ENCODE measurements at regions not wholly inside any gene's neighbourhood (a gene's known extent, or its start where the extent isn't known, plus 50 kb on each side); places are given as distances from the start of the nearest gene placed in this dataset.
A peak's percentile ranks its signal among the peaks of the same experiment; 100 is the strongest.

DNA sequence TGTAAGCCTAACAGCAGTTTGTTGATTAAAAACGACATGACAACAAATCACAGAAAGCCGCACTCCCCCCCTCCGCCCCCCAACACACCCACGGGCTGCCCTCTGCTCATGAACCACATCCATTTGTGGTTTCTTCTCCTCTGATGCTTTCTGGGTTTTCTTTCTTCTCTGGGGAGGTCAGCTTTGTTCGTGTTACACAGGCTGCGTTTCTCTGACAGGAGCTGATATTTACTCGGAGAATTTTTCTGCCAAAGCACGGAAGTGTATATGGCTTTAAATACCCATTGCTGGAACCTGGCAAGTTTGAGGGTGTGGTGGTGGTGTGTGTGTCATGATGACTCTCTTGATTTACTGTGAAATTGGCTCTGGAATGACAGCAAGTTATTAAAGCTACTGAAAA, 883.7 kb upstream of the TMEM132C start:
- DNase-seq (ENCODE audit: low read depth in 3 of 3, low spot score in 2 of 3): no peak

DNA sequence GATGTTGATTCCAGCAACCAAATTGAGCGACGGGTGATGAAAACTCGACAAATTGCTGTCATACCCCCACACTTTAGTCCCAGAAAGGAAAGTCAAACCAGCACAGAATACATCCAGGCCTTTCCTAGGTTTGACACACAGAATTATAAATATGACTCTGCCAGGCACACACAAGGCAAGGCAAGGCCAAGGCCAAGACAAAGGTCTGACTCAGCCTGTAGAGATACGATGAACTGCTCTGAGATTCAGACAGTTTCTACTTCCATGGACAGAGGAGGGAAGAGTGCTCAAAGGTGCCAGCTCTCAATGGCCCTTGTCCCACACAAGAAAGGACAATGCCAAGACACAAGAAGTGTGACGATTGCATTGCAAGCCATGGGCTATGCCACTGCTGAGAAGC, 880.2 kb upstream of the TMEM132C start:
- DNase-seq (ENCODE audit: low read depth in 3 of 3, low spot score in 2 of 3): no peak

DNA sequence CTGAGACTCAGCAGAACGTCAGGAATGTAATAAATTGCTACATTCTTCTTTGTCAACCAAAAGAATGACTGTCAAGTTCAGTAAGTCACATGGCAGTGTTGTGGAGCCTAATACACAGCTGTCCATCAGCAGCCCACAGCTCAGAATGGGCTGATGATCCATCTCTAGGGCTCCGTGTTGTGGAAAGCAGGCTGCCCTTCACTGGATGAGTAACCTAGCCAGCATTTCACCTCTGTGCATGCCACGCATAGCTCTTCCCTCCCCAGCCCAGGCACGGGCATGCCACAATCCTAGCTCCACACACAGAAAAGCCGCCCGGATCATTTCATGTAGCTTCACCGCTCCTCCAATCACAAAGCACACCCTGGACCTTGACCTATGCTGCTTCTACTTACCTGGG, 878.0 kb upstream of the TMEM132C start:
- DNase-seq (ENCODE audit: low read depth in 3 of 3, low spot score in 2 of 3): no peak

DNA sequence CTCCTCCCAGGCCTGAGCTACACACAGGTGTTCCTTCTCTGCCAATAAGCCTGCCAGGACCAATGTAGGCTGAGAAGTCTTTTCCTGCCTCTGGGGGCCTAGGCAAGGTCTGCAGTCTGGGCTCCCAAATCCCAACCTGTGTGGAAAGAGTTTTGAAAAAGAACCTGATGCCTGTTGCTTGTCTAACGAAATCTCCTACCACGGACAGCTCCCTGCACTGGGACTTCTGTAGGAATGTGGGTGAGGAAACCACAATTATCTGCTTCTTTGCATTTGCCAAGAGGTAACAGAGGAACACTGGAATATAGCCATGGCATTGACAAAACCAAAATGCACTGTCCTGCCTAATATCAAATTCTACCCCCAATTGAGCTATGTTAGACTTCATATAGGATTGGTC, 877.0 kb upstream of the TMEM132C start:
- DNase-seq (ENCODE audit: low read depth in 3 of 3, low spot score in 2 of 3): peak; percentile 33 to 47 (median 44)

DNA sequence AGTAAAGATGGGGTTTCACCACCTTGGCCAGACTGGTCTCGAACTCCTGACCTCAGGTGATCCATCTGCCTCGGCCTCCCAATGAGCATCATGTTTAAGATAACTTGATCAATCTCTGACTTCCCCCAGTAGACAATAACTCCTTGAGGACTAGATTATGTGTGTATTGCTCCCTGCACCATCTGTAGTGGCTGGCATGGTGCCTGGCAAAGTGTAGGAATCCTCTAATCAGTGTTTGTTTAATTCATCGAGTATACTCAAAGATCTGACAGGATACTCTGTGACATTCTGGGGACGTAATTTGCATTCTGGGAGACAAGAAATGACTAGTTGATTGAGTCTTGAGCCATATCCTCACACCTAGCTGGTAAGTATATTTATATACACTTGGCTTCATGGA, 873.5 kb upstream of the TMEM132C start:
- DNase-seq (ENCODE audit: low read depth in 3 of 3, low spot score in 2 of 3): no peak

DNA sequence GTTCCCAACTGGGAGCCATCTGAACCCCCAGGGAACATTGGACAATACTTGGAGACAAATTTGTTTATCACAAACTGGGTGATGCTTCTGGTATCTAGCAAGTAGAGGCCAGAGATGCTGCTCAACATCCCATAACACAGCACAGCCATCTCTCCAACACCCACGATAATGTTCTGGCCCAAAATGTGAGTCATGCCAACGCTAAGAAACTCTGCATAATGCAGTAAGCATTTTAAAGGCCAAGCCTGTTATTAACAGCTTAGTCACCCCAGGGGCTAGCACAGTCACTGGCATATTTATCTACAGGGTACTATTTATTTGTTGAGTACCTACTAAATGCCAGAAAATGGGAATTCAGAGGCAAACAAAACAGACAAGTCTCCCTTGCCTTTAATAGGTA, 873.1 kb upstream of the TMEM132C start:
- DNase-seq (ENCODE audit: low read depth in 3 of 3, low spot score in 2 of 3): no peak

DNA sequence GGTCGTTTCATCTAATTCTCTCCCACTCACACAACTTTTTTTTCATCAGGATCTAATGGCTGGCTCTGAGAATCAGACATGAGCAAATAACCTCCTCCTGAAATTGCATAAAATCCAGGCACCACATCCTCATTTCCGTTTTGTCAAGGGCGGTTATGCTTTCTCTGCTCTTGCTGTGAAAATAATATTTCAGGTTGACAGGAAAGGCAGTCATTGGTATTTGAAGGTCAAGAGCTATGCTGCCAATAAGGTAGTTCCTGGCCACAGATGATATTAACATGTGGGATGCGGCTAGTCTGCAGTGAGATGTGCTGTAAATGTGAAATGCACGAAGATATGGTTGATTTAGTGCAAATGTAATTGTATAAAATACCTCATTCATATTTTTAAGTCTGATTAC, 870.2 kb upstream of the TMEM132C start:
- no peak for DNase-seq (ENCODE audit: low read depth in 3 of 3, low spot score in 2 of 3)

DNA sequence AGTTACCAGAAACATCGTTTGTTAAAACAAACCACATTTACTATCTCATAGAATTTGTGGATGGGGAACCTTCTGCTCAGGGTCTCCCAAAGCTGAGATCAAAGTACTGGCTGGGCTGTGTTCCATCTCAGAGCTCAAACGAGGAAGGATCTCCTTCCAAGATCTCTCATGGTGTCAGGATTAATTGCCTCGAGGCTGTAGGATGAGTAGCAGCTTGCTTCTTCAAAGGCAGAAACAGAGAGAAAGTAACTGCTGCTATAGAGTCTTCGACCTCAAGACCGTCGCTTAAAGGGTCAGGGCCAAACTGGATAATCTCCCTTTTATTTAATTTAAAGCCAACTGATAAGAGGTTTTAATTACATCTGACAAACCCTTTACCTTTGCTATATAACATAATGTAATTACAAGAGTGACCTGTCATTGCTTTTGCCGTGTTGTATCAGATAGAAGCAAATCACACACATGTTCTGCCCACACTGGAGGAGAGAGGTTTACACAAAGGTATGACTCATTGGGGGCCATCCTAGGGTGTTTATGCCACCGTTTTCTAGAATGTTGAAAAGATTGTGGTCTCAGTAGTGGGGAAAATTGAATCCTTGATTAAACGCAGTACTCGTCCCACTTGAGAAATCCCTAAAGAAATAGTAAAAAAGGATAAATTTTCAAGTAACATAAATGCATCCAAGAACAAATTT, 868.8 kb upstream of the TMEM132C start:
- DNase-seq (ENCODE audit: low read depth in 3 of 3, low spot score in 2 of 3): no peak

DNA sequence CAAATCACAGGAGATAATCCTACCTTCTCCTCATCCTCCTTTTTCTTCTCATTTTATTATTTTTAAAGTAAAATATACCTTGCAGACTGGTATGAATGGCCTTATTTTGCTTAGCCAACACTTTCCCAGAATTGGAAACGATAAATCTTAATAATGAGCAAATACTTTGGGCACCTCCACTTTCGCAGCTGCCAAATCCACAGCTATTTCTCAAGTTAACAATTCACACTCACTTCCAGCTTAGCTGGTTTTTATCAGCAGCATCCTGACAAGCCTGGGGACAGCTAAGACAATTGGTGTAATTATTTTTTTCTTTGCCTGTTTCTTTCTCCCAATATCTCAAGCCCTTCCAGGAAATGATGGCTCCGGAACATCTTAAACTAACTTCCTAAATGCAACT, 867.5 kb upstream of the TMEM132C start:
- no peak for DNase-seq (ENCODE audit: low read depth in 3 of 3, low spot score in 2 of 3)

DNA sequence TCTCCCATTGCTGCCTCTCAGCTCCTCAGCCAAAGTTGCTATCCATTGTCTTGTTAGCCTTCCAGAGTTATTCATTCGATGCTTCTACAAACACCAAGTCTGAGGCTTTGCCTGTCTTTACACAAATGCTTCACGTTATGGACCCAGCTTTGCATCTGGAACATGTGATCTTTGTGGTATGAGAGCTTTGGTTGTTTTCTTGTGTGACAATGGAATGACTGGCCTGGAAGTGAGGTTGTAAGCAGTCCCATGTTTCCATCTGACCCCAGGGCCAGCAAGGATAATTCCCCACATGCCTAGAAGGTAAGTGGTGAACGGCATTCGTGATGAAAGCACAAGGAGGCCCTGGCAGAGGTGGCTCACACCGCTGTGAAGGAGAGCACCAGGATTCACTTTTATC, 866.7 kb upstream of the TMEM132C start:
- no peak for DNase-seq (ENCODE audit: low read depth in 3 of 3, low spot score in 2 of 3)

DNA sequence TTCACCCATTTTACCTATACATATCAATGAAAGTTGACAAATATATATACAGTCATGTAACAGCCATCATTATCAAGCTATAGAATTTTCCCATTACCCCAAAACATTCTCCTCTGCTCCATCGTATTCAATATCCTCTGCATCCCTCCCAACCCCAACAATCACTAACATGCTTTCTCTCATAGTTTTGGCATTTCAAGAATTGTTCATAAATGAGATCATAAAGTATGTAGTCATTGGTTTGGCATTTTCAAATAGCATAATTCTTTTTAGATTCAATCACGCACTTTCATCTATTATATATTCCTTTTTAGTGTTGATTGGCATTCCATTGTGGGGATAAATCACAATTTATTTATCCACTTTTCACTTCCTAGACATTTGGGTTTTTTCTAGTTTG, 866.0 kb upstream of the TMEM132C start:
- DNase-seq (ENCODE audit: low read depth in 3 of 3, low spot score in 2 of 3): no peak

DNA sequence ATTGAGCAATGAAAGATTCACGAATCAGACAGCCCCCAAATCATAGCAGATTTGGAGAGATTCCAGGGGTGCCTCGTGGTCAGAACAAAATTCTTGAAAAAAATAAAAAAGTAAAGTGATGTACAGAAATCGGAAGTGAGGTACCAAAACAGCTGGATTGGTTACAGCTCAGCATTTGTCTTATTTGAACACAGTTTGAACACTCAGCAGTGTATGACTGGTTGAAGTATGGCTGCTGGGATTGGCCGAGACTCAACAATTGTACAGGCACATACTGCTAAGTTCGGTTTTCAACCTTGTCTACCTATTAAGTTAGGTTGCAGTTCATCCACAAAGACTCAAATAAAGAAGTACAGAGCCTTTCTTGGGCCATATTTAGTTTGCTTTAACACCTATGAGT, 865.4 kb upstream of the TMEM132C start:
- DNase-seq (ENCODE audit: low read depth in 3 of 3, low spot score in 2 of 3): no peak

DNA sequence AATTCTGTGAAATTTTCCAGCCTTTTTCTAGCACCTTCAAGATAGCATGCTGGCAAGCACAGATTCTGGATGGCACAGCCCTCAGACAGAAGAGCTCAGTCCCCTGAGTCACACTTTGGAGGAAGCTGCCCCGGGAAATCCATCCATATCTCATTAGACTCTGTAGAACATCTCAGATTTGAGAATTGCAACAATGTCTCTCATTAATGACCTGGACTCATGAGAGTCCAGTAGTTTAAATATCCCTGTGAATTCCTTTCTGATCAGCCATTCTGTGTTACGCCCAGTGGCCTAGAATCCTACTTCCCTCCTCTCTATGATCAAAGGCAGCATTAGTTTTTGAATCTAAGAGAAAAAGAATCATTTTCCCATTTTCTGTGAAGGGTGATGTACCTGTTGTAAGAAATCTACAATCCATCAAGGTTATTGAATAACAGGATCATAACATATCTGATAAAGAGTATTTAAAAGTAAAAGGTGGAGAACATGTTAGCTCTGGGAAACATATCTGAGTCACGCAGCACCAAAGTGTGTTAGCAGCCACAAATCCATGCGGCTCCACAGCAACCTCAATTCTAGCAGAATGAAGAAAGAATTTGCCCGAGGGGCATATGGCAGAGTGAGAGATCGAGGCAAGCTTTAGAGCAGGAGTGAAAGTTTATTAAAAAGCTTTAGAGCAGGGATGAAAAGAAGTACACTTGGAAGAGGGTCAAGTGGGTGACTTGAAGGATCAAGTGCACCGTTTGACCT, 855.6 kb upstream of the TMEM132C start:
- no peak for DNase-seq (ENCODE audit: low read depth in 3 of 3, low spot score in 2 of 3)

DNA sequence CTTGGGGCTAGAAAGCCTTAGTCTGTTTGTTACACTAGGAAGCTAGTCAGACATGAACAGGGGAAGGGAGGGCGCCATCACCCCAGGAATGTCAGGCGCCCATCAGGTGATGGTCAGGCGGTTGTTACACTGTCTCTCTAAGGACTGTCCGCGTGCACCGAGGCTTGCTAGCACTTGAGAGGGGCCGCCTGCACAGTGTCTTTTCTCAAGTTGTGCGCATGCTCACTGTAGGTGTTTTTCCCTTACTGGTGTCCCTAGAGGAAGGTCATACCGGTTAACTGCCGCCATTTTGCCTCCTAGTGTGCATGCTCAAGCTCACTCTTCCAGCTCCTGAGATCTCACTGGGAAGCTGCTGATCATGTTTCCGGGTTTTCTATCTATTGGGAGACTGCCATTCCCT, 855.0 kb upstream of the TMEM132C start:
- no peak for DNase-seq (ENCODE audit: low read depth in 3 of 3, low spot score in 2 of 3)

DNA sequence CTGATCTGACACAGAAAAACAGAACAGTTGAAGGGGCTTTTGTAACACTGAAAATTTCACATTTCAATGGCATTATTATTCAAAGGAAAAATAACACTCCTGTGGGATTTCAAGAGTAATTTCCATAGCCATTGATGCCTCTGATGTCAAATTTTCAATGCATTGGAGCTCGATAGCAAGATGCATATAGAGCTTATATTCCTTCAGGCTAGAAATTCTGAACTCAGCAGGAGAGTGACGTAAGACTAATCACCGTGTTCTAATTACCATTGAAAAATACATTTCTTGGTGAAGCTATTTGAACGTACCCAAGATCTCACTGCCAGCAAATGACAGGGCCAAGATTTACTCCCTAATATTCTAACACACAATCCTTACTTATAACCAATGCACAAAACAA, 854.1 kb upstream of the TMEM132C start:
- DNase-seq (ENCODE audit: low read depth in 3 of 3, low spot score in 2 of 3): no peak

DNA sequence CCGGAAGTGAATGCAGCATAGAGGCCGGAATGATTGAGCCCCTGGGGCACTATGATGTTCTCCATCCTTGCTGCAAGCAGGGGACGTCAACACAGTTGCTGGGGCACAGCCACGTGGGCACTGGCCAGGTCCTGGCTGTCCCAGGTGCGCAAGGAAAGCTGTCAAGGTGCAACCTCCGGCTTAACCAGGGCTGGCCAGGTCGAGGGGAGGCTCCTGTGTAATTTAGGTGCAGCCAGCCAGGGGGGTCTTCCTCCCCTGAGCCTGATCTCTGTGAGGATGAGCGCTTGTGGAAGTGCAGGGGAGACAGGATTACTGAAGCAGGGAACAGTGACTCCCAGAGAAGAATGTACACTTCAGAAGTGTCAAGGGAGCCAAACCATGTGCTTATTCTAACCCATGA, 852.8 kb upstream of the TMEM132C start:
- DNase-seq (ENCODE audit: low read depth in 3 of 3, low spot score in 2 of 3): no peak

DNA sequence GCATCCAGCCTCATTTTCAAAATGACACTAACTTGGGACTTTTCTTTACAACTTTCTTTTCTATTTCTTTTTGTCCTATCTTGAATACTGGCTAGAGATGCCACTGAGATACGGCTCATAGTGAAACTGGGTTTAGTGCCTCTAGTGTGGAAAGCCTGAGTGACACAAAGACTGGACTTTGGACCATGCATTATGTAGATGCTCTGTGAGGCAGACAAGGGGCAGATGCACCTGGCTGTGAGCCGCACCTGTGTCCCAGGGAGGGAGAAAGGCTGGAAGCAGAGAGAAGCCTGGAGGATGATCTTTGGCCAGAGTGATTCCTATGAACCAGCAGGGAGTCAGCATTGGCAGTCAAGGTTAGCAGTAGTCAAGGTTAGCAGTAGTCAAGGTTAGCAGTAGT, 852.3 kb upstream of the TMEM132C start:
- no peak for DNase-seq (ENCODE audit: low read depth in 3 of 3, low spot score in 2 of 3)

DNA sequence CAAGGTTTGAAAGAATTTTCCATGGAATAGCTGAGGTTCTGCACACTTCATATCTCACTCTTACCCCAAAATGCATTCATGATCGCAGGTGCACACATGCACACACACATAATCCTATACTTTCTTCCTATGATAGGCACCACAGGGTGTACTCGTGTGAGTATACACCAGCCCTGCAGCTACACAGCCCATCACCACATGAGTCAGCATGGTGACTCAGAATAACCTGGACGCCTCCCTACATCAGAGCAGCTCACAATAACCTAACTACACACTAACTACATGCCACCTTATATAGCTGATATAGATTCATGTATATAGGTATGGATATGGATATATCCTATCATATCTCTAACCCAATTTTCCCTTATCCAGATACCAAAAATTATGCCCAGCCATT, 850.2 kb upstream of the TMEM132C start:
- no peak for DNase-seq (ENCODE audit: low read depth in 3 of 3, low spot score in 2 of 3)

DNA sequence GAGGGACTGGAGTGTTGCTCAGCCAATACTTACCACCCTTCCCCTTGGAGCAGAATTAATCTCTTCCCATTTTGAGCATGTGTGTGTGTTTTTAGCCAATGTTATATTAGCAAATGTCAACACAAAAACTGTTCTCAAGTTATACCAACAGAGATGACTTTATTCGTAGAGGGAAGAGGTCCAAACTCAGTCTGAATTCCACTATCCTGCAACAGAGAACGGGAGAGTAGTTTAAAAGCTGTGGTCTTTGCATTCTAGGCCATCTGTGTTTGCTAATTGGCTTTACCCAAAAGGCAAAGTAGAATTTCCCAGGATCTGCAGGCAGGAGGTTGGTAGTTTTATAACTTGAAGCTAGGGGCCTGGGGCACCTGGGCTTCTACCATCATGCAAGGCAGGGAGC, 847.9 kb upstream of the TMEM132C start:
- no peak for DNase-seq (ENCODE audit: low read depth in 3 of 3, low spot score in 2 of 3)

DNA sequence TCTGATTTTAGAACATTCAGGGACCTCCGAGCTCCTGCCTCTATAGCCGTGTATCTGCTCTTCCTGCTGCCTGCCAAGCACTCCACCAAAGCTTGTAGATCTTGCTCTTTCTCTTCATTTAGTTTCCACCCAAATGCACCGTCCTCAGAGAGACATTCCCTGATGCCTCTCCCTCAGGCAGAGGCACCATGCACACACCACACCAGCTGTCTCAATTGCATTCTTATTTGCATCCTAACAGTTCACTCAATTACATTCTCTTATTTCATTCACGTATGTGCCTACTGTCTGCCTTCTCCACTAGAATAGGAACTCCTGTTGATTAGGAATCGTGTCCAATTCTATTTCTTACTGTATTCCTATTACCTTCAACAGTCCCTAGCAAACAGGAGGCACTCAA, 845.4 kb upstream of the TMEM132C start:
- no peak for DNase-seq (ENCODE audit: low read depth in 3 of 3, low spot score in 2 of 3)

DNA sequence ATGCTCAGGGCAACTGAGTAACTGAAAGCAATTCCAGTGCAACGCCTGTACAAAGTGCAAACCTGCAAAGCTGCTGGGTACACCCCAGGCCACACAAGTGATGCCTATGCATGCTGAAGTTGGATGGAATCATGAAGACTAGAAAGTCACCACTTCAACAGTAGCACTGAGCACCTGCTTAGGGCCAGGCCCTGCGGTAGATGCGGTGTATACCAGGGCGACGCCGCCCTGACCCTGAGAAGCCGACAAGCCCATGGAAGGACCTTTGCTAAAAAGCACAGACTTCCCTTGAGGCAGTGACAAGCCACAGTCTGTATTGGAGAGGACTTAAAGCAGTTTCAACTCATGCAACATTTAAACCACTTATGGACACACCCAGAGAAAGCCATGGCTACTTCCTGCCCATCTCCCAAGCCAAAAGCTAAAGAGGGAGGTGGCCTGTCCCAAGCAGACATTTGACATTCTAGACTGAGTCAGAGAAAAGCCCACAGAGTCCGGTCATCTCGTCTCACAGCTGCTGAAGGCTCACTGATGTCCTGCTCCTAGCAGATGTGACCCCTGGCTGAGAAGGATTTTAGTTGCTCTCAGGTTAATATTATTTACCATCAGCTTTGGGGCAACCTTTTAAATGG, 843.9 kb upstream of the TMEM132C start:
- no peak for DNase-seq (ENCODE audit: low read depth in 3 of 3, low spot score in 2 of 3)

DNA sequence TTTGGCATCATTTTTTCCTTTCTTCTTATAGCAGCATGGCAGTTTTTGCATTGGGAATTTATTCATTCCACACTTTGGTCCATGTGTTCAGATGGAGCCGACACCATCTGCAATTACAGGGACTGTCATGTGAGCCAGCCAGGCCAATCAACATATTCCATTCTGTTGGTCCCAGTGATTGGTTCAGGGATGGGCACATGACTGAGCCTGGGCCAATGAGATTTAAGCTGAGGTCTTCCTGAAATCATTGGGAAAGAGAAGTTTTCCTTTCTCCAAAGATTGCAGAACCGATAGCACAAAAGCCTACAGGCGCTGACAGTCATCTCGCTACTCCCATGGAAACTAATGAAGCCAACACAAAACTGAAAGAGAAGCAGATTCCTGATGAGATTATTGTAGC, 841.5 kb upstream of the TMEM132C start:
- DNase-seq (ENCODE audit: low read depth in 3 of 3, low spot score in 2 of 3): no peak
